Activated T-cell treated with anti-CD3 and anti-CD28 coated beads, Interleukin-2, amount 50 U/mL, for 4 hours (primary cell): ENCODE measurements at regions not wholly inside any gene's neighbourhood (a gene's known extent, or its start where the extent isn't known, plus 50 kb on each side); places are given as distances from the start of the nearest gene placed in this dataset.

ENCODE experiments used
- ATAC-seq, 2 donors: fragments of 200-7000 bp; cut with Tn5 transposase; one replicate each; pipeline ENCODE4 v1.10.0; 2021
- DNase-seq: peaks from one replicate; pipeline ENCODE4 v3.0.0-alpha.2; 2020
- H3K27me3 Mint-ChIP-seq: one replicate; pipeline ENCODE4 v1.8.0; 2021; ENCODE audit warnings: low read depth, mixed read lengths
- H3K36me3 Mint-ChIP-seq: one replicate; pipeline ENCODE4 v1.8.0; 2022; ENCODE audit warnings: mixed read lengths; ENCODE audit not compliant: insufficient read depth
- H3K4me1 Mint-ChIP-seq: one replicate; pipeline ENCODE4 v1.8.0; 2021; ENCODE audit warnings: low read depth, mixed read lengths
- H3K4me3 Mint-ChIP-seq: one replicate; pipeline ENCODE4 v1.8.0; 2021; ENCODE audit warnings: mild to moderate bottlenecking, moderate library complexity, mixed read lengths
- H3K9me3 Mint-ChIP-seq: one replicate; pipeline ENCODE4 v1.8.0; 2021; ENCODE audit warnings: mixed read lengths

DNA sequence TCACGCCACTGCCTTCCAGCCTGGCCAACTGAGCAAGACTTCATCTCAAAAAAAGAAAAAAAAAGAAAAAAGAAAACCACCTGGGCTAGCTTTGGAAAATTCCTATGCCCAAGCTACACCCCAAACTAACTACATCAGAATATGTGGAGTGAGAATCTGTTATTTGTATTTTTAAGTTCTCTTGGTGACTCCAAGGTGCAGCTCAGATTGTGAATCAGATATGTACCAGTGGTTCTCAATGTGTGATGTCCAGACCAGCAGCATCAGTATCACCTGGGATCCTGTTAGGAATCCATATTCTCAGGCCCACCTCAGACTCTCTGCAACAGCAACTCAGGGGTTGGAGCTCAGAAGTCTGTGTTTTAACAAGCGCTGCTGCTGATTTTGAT is 376.8 kb downstream of the EDEM1 start:
- DNase-seq (no peak), ATAC-seq (no peak)
- no peaks in the 10 kb centered on the region for H3K4me1 Mint-ChIP-seq

DNA sequence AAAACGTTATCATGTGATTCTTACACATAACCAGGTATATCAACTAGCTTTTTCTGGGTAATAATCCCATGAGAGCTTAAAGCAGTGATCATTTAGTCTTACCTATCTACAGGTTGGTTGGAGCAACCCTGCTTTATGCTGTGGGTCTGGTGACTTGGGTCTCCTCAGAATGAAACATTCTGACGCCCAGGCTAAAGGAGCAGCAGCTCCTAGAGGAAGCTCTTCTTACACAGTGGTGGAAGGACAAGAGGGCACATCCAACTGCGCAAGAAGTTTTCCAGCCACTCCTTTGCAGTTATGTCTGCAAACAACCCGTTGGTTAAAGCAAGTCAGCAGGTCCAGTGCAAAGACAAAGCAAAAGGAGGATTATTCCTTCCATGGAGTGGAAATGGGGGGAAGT is 377.5 kb downstream of the EDEM1 start:
- H3K9me3 Mint-ChIP-seq, result peaks cover 3% of the 10 kb centered on the region
- H3K27me3 Mint-ChIP-seq, result peaks cover 2% of the 10 kb centered on the region
- no peak for ATAC-seq
- DNase-seq, result no peak
- no peak overlapping the region for H3K4me3 Mint-ChIP-seq
- H3K36me3 Mint-ChIP-seq, result no peaks in the 10 kb centered on the region
- no peaks in the 10 kb centered on the region for H3K4me1 Mint-ChIP-seq

More for the DNA sequence above, 376.8 kb downstream of the EDEM1 start:
- Mint-ChIP-seq H3K9me3 (peaks cover 3% of the 10 kb centered on the region), H3K4me3 (no peak overlapping the region), H3K27me3 (peaks cover 2% of the 10 kb centered on the region), H3K36me3 (no peaks in the 10 kb centered on the region)

DNA sequence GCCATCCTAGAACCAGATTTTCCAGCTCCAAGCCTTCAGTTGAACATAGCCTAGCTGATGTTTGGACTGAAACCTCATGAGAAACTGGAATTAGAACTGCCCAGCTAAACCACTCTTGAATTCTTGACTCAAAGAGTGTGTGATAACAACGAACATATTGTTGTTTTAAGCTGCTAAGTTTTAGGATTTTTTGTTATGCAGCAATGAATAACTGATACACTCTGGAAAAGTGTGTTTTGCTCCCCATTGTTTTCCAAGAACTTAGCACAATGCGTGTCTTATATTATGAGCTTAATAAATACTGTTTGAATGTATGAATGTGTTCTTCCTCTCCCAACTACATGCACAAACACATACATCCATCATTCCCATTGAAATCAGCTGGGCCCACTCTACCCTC is 379.6 kb downstream of the EDEM1 start:
- DNase-seq, result no peak
- H3K9me3 Mint-ChIP-seq, result peaks cover 3% of the 10 kb centered on the region
- no peaks in the 10 kb centered on the region for H3K27me3 Mint-ChIP-seq
- H3K4me1 Mint-ChIP-seq, result no peaks in the 10 kb centered on the region
- no peaks in the 10 kb centered on the region for H3K36me3 Mint-ChIP-seq
- no peak for ATAC-seq
- no peak overlapping the region for H3K4me3 Mint-ChIP-seq

DNA sequence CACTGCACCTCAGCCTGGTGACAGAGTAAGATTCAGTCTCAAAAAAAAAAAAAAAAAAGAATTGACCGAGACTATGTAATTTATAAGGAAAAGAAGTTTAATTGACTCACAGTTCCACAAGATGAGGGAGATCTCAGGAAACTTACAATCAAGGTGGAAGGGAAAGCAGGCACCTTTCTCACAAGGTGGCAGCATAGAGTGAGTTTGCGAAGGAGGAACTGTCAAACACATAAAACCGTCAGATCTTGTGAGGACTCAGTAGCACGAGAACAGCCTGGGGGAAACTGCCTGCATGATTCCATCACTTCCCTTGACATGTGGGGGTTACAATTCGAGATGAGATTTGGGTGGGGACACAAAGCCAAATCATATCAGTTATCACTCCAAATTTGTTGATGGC is 380.9 kb downstream of the EDEM1 start:
- Mint-ChIP-seq H3K27me3 (no peaks in the 10 kb centered on the region), H3K36me3 (no peaks in the 10 kb centered on the region), H3K9me3 (peaks cover 3% of the 10 kb centered on the region)

DNA sequence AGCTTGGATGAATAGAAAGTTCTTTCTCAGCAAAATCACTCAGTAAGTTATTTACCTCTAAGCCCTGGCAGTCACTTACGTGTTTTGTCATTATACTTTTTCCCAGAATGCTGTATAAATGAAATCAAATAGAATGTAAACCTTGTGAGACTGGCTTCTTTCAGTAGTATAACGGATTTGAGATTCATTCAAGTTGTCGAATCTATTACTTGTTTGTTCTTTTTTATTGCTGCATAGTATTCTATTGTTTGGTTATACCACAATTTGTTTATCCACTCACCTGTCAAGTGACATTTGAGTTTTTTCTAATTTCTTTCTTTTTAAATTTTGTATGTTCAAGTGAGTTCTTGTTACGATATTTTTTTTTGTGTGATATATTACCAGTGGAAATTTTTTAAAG is 381.6 kb downstream of the EDEM1 start:
- H3K9me3 Mint-ChIP-seq, result peaks cover 3% of the 10 kb centered on the region
- no peaks in the 10 kb centered on the region for H3K27me3 Mint-ChIP-seq
- ATAC-seq (no peak), DNase-seq (no peak)
- H3K36me3 Mint-ChIP-seq, result no peaks in the 10 kb centered on the region
- H3K4me1 Mint-ChIP-seq, result no peaks in the 10 kb centered on the region
- H3K4me3 Mint-ChIP-seq, result no peak overlapping the region

More for the DNA sequence above, 380.9 kb downstream of the EDEM1 start:
- DNase-seq (no peak), ATAC-seq (no peak)
- no peak overlapping the region for H3K4me3 Mint-ChIP-seq
- H3K4me1 Mint-ChIP-seq, result no peaks in the 10 kb centered on the region

DNA sequence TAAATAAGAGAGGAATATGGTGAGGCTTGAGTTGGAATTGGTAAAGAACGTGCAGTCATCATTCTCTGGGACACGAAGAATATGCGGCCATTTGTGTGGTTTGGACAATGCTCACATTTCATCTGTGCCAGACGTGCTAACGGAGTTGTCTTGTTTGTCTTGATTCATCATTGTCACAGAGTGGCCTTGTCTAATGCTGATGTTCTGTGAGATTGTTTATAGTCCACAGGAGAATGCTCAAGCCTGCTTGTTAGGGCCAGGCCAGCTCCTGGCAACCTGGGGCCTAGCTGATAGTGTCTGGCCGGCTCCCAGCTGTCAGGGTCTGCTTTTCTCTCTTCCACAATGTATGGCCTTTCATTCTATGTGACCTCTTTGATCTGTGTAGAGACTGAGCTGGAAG is 384.7 kb downstream of the EDEM1 start:
- H3K36me3 Mint-ChIP-seq, result no peaks in the 10 kb centered on the region
- peaks cover 3% of the 10 kb centered on the region for H3K9me3 Mint-ChIP-seq
- no peaks in the 10 kb centered on the region for H3K4me1 Mint-ChIP-seq
- DNase-seq (no peak), ATAC-seq (no peak)
- no peak overlapping the region for H3K4me3 Mint-ChIP-seq
- no peaks in the 10 kb centered on the region for H3K27me3 Mint-ChIP-seq

DNA sequence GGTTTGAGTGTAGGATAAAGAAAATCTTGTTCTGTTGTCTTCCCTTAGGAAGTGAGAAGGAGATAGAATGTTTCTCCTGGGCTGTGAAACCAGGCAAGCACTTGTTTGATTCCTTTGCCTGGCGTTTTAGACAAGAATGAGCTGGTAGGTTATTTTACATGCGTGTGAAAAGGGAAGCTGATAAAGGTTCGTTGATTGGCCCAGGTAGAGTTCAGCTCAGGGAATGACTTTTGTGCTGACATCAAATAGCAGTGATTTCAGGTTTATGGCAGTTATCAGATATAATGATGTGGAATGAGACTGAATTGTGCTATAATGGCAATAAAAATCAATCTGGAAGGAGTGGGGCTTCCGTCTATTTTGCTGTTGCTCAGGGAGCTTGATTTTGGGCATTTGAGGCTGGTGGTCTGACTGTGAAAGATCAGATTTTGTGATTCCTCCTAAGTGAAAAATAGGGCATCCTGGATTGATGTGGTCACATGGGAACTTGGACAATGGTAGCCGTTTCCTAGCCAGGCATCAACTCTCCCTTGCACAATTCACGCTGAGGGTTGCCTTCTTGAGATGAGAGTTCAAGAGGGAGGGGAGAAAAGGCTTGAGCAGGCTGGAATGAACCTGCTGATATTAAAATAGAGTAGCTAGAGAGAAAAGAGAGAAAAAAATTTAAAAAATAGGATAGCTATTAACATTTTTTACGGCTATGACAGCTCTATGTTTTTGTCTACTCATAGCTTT is 388.9 kb downstream of the EDEM1 start:
- no peaks in the 10 kb centered on the region for H3K27me3 Mint-ChIP-seq
- H3K4me3 Mint-ChIP-seq, result no peak overlapping the region
- no peaks in the 10 kb centered on the region for H3K9me3 Mint-ChIP-seq
- no peaks in the 10 kb centered on the region for H3K4me1 Mint-ChIP-seq
- ATAC-seq (no peak), DNase-seq (no peak)
- no peaks in the 10 kb centered on the region for H3K36me3 Mint-ChIP-seq

DNA sequence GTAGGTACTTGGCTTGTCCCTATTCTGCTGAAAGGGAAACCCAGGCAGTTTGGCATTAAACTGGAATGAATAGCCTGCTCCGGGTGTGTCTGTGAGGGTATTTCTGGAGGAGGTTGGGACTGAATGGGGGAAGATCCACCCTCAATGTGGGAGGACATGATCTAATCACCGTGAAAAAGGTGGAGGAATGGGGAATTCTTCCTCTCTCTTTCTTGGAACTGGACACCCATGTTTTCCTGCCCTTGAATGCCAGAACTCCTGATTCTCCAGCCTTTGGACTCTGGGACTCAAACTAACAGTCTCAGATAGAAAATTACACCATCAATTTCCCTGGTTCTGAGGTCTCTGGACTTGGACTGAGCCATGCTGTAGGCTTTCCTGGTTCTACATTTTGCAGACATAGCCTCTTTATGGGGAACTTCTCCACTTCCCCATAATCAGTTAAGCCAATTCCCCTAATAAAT is 391.7 kb downstream of the EDEM1 start:
- Mint-ChIP-seq H3K4me3 (no peak overlapping the region), H3K27me3 (peaks cover 3% of the 10 kb centered on the region), H3K36me3 (no peaks in the 10 kb centered on the region), H3K9me3 (no peaks in the 10 kb centered on the region), H3K4me1 (no peaks in the 10 kb centered on the region)
- ATAC-seq (no peak), DNase-seq (no peak)

DNA sequence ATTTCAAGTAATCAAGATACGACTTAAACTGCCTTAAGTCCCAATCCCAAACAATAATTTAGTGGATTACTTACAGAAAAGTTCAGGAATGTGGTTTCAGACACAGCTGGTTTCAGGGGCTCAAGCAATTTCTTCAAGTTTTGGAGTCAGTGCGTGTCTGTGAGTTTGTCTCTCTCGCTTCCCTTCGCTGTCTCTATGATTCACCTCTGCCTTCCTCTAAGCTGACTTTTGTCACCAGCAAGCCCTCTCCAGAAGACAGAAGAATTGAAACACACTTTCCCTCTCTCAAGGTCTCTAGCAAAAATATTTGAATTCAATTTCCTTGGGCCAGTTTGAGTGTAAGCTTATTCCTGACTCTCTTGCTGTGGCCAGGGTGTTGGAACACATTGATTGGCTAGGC is 392.4 kb downstream of the EDEM1 start:
- Mint-ChIP-seq H3K36me3 (no peaks in the 10 kb centered on the region), H3K4me1 (no peaks in the 10 kb centered on the region), H3K4me3 (no peak overlapping the region), H3K27me3 (peaks cover 3% of the 10 kb centered on the region), H3K9me3 (no peaks in the 10 kb centered on the region)
- ATAC-seq, result no peak
- no peak for DNase-seq

DNA sequence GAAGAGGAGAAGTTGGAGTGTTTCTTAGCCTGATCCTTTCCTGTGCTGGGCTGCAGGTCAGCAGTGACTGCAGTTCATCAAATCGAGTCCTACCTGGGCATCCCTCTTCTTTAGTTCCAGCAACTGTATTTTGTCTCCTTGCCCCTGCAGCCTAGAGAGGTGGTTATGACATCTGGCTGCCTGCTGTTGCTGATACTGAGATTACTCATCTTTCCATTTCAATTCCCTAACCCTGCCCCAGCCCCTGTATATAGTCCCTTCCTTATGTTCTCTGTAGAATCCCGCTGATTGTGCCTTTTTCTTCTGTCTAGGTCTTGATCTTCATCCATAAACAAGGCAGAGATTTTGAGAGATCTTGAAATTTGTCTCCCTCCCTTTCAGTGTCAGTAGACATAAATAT is 393.3 kb downstream of the EDEM1 start:
- Mint-ChIP-seq H3K4me3 (no peak overlapping the region), H3K36me3 (no peaks in the 10 kb centered on the region), H3K27me3 (peaks cover 3% of the 10 kb centered on the region), H3K4me1 (no peaks in the 10 kb centered on the region), H3K9me3 (no peaks in the 10 kb centered on the region)
- no peak for DNase-seq
- no peak for ATAC-seq

DNA sequence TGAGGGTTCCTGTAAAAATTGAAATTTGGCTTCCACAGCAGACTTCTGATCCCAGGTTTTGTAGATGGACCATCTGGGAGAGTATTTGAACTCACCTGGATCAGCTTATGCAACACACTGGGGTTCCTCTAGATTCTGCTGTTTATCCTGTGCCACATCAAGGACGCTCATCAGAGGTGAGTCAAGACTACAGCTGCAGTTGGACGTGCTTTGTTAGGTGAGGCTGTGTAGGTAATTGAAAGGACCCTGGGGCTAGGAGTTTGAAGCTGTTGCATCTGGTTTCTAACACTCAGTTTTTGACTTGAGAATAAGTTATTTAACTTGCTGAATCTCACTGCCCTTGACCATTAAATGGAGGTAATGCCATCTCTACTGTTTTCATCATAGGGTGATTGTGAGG is 394.2 kb downstream of the EDEM1 start:
- DNase-seq (no peak), ATAC-seq (no peak)

DNA sequence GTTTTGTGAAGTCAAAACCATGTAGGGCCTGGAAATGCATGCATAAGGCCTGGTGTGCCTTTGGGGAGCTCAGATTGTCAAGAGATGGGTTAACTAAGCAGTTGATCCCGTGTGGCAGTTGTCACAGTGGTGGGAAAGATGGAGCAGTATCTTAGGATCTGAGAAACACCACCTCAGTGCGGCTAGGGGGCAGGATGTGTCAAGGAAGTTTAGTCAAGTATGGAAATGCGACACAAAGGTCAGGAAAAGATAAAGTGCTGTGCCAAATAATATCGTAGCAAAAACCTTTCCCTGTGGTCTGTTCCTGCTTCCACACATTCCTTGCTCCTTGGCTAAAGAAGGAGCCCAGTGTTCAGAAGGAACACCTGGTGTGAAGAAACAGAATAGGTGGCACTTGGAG is 396.4 kb downstream of the EDEM1 start:
- DNase-seq (no peak), ATAC-seq (no peak)
- H3K4me3 Mint-ChIP-seq, result no peak overlapping the region
- H3K36me3 Mint-ChIP-seq, result no peaks in the 10 kb centered on the region
- no peaks in the 10 kb centered on the region for H3K4me1 Mint-ChIP-seq
- H3K9me3 Mint-ChIP-seq, result no peaks in the 10 kb centered on the region
- peaks cover 3% of the 10 kb centered on the region for H3K27me3 Mint-ChIP-seq

More for the DNA sequence above, 394.2 kb downstream of the EDEM1 start:
- no peaks in the 10 kb centered on the region for H3K4me1 Mint-ChIP-seq
- no peaks in the 10 kb centered on the region for H3K9me3 Mint-ChIP-seq
- H3K36me3 Mint-ChIP-seq, result no peaks in the 10 kb centered on the region
- peaks cover 3% of the 10 kb centered on the region for H3K27me3 Mint-ChIP-seq
- H3K4me3 Mint-ChIP-seq, result no peak overlapping the region

DNA sequence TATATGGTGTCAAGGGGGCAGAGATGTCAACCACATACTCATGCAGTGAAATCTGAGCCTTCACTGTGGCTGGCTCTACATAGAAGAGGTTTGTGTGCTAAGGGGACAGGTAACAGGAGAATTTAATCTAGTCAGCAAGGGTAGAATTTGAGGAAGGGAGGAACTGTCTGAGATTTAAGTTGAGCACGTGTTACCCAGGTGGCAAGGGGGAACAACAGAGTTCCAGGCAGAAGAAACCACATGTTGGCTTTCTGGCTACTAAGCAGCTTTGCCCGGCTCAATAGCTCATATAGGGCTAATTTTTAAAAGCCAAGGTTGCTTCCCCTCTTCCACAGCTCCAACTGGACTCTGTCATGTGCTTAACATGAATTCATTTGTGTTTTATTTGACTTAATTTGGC is 397.6 kb downstream of the EDEM1 start:
- ATAC-seq (no peak), DNase-seq (no peak)
- Mint-ChIP-seq H3K27me3 (peaks cover 3% of the 10 kb centered on the region), H3K9me3 (no peaks in the 10 kb centered on the region), H3K4me3 (no peak overlapping the region), H3K4me1 (no peaks in the 10 kb centered on the region), H3K36me3 (no peaks in the 10 kb centered on the region)

DNA sequence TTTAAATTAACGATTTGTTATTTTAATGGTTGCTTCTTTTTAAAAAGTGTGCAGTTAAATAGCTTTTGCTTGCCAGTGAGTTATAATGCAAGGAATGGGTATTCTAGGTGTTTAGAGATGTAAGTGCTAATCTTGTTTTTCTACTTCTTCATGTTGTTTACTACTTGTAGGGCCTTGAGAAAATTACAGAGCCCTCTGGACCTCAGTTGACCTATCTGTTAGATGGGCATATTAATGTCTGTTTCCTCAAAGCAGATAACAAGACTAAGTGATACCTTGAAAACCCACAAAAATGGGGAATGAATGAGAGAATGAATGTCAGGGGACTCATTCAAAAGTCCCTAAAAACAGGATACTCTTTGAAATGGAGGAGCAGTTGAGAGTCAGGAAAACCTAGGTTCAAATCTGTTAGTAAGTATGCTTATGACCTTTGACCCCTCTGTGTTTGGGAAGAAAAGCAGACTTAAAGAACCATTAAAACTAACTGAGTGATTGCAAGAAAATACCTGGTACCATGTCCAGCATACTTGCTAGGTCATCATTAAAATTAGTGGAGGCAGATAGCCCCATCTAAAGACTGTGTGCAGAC is 419.5 kb downstream of the EDEM1 start:
- H3K9me3 Mint-ChIP-seq, result peaks cover 18% of the 10 kb centered on the region
- no peaks in the 10 kb centered on the region for H3K4me1 Mint-ChIP-seq
- H3K36me3 Mint-ChIP-seq, result no peaks in the 10 kb centered on the region
- ATAC-seq, result no peak
- no peak for DNase-seq
- H3K27me3 Mint-ChIP-seq, result peaks cover 3% of the 10 kb centered on the region
- H3K4me3 Mint-ChIP-seq, result no peak overlapping the region

DNA sequence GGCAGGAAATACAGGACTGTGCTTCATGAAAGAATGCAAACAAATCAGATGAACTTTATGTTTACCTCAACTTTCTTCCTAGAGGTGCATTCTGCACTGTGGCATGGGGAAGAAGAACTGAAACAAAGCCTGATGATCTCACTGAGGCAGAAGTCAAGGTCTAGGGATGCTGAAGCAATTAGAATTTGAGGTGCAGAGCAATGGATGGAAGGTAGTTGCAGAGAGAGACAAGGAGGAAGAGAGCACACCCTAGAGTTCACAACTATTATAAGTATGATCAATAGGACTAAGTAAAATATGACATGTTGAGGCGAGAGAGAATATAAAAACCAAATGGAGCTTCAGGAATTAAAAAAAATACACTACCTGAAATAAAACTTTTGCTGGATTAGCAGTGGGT is 420.1 kb downstream of the EDEM1 start:
- DNase-seq (no peak), ATAC-seq (no peak)
- no peaks in the 10 kb centered on the region for H3K27me3 Mint-ChIP-seq
- H3K9me3 Mint-ChIP-seq, result peaks cover 12% of the 10 kb centered on the region
- no peak overlapping the region for H3K4me3 Mint-ChIP-seq
- H3K4me1 Mint-ChIP-seq, result no peaks in the 10 kb centered on the region
- no peaks in the 10 kb centered on the region for H3K36me3 Mint-ChIP-seq
